ENCODE measurements at regions not wholly inside any gene's neighbourhood (a gene's known extent, or its start where the extent isn't known, plus 50 kb on each side); places are given as distances from the start of the nearest gene placed in this dataset.

GRCh38 chr6:95740157-95740556 is 162.8 kb downstream of the MANEA start:
- ChIA-PET POLR2A (no interaction called here), CTCF (no interaction called here)
- ATAC-seq: no peak
- no peak overlapping the region for H3K27ac ChIP-seq (ENCODE audit: low read length)
- TF ChIP-seq CTCF (IDR thresholded peaks at IDR 0.05) (no peak), TCF7L2 (IDR thresholded peaks at IDR 0.05; ENCODE audit: low read depth, low read length) (no peak), SIN3A (IDR thresholded peaks at IDR 0.05; ENCODE audit: borderline replicate concordance, insufficient read depth, low read depth, low read length) (no peak), POLR2AphosphoS5 (IDR thresholded peaks at IDR 0.05; ENCODE audit: low read depth, low read length) (no peak)
- TF ChIP-seq, protein P1, sequence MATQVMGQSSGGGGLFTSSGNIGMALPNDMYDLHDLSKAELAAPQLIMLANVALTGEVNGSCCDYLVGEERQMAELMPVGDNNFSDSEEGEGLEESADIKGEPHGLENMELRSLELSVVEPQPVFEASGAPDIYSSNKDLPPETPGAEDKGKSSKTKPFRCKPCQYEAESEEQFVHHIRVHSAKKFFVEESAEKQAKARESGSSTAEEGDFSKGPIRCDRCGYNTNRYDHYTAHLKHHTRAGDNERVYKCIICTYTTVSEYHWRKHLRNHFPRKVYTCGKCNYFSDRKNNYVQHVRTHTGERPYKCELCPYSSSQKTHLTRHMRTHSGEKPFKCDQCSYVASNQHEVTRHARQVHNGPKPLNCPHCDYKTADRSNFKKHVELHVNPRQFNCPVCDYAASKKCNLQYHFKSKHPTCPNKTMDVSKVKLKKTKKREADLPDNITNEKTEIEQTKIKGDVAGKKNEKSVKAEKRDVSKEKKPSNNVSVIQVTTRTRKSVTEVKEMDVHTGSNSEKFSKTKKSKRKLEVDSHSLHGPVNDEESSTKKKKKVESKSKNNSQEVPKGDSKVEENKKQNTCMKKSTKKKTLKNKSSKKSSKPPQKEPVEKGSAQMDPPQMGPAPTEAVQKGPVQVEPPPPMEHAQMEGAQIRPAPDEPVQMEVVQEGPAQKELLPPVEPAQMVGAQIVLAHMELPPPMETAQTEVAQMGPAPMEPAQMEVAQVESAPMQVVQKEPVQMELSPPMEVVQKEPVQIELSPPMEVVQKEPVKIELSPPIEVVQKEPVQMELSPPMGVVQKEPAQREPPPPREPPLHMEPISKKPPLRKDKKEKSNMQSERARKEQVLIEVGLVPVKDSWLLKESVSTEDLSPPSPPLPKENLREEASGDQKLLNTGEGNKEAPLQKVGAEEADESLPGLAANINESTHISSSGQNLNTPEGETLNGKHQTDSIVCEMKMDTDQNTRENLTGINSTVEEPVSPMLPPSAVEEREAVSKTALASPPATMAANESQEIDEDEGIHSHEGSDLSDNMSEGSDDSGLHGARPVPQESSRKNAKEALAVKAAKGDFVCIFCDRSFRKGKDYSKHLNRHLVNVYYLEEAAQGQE (IDR thresholded peaks at IDR 0.05; ENCODE audit: insufficient read depth in 1 of 2, low read depth in 2 of 2, low read length in 1 of 2): no peak
- DNase-seq (ENCODE audit: low read depth, low spot score): no peak
- in situ Hi-C loops (cut with HindIII; ENCODE audit: low pct_unique_long_range_greater_than_20kb, low sequenced_read_pairs) (no loop called here), intact Hi-C loops (cut with micrococcal nuclease; ENCODE audit: unreplicated experiment) (no loop called here)
- no peaks in the 10 kb centered on the region for H3K27me3 ChIP-seq (ENCODE audit: control insufficient read depth, insufficient read depth, low read length)
- H3K4me1 ChIP-seq (ENCODE audit: control insufficient read depth, insufficient read depth, low read length): no peaks in the 10 kb centered on the region
- H3K4me3 ChIP-seq (ENCODE audit: low read depth in 2 of 2, low read length in 2 of 2): no peak overlapping the region
- BruUV-seq (replicated peaks): no TSS peak
- H3K36me3 ChIP-seq (ENCODE audit: control insufficient read depth, insufficient read depth, low read length): no peaks in the 10 kb centered on the region
- no peaks in the 10 kb centered on the region for H3K9me3 ChIP-seq (ENCODE audit: control insufficient read depth, insufficient read depth, low read depth, low read length)

DNA sequence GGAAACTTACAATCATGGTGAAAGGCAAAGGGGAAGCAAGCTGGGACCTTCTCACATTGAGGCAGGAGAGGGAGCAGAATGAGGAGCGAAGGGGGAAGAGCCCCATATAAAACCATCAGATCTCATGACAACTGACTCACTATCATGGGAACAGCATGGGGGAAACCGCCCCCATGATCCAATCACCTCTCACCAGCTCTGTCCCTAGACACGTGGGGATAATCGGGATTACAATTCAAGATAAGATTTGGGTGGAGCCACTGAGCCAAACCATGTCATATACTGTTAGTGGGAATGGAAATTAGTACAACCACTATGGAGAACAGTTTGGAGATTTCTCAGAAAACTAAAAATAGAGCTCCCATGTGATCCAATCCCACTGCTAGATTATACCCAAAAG is 163.7 kb downstream of the MANEA start:
- in situ Hi-C loops (cut with HindIII; ENCODE audit: low pct_unique_long_range_greater_than_20kb, low sequenced_read_pairs) (no loop called here), intact Hi-C loops (cut with micrococcal nuclease; ENCODE audit: unreplicated experiment) (no loop called here)
- POLR2A ChIA-PET: no interaction called here
- Histone ChIP-seq H3K4me1 (ENCODE audit: control insufficient read depth, insufficient read depth, low read length) (no peaks in the 10 kb centered on the region), H3K27me3 (ENCODE audit: control insufficient read depth, insufficient read depth, low read length) (no peaks in the 10 kb centered on the region), H3K9me3 (ENCODE audit: control insufficient read depth, insufficient read depth, low read depth, low read length) (no peaks in the 10 kb centered on the region), H3K4me3 (ENCODE audit: low read depth in 2 of 2, low read length in 2 of 2) (no peak overlapping the region), H3K36me3 (ENCODE audit: control insufficient read depth, insufficient read depth, low read length) (no peaks in the 10 kb centered on the region), H3K27ac (ENCODE audit: low read length) (no peak overlapping the region)
- BruUV-seq (replicated peaks): no TSS peak
- no peak for DNase-seq (ENCODE audit: low read depth, low spot score)
- no peak for ATAC-seq
- CTCF ChIA-PET: no interaction called here
- TF ChIP-seq, protein P1 (IDR thresholded peaks at IDR 0.05; ENCODE audit: insufficient read depth in 1 of 2, low read depth in 2 of 2, low read length in 1 of 2): no peak
- TF ChIP-seq SIN3A (IDR thresholded peaks at IDR 0.05; ENCODE audit: borderline replicate concordance, insufficient read depth, low read depth, low read length) (no peak), TCF7L2 (IDR thresholded peaks at IDR 0.05; ENCODE audit: low read depth, low read length) (no peak), POLR2AphosphoS5 (IDR thresholded peaks at IDR 0.05; ENCODE audit: low read depth, low read length) (no peak), CTCF (IDR thresholded peaks at IDR 0.05) (no peak)

All from Panc1 (cell line).